SU-DHL-6 (cell line): ENCODE measurements at regions not wholly inside any gene's neighbourhood (a gene's known extent, or its start where the extent isn't known, plus 50 kb on each side); places are given as distances from the start of the nearest gene placed in this dataset.

Source experiments
- H2AFZ ChIP-seq: fragments of 200-600 bp; sonication (generic); 2 replicates; pipeline ENCODE4 v1.6.1; 2014; ENCODE audit warnings: low read depth, mild to moderate bottlenecking, moderate library complexity, mixed read lengths, antibody characterized with exemption, low read length; ENCODE audit not compliant: severe bottlenecking
- H3F3A ChIP-seq: fragments of 200-600 bp; shearing (Covaris generic); 2 replicates; pipeline ENCODE4 v1.6.0; 2016; ENCODE audit warnings: antibody characterized with exemption, mild to moderate bottlenecking; ENCODE audit not compliant: insufficient read depth
- H3K27ac ChIP-seq: fragments of 200-600 bp; sonication (generic); 2 replicates; pipeline ENCODE4 v1.5.1; 2016; ENCODE audit warnings: low read depth, mild to moderate bottlenecking, low read length, moderate library complexity, mixed read lengths
- H3K27me3 ChIP-seq: fragments of 200-600 bp; sonication (generic), shearing (Covaris generic); 2 replicates; pipeline ENCODE4 v1.6.0; 2014; ENCODE audit warnings: mild to moderate bottlenecking, low read length
- H3K36me3 ChIP-seq: fragments of 200-600 bp; sonication (generic); 2 replicates; pipeline ENCODE4 v1.6.1; 2014; ENCODE audit warnings: mild to moderate bottlenecking, low read length, mixed read lengths
- H3K4me2 ChIP-seq: fragments of 300-600, 200-600 bp; shearing (Covaris generic), sonication (generic); 2 replicates; pipeline ENCODE4 v1.6.0; 2014; ENCODE audit warnings: low read length, low read depth, mild to moderate bottlenecking; ENCODE audit not compliant: poor library complexity, severe bottlenecking
- H3K4me3 ChIP-seq: fragments of 200-600 bp; sonication (generic); 2 replicates; pipeline ENCODE4 v1.5.1; 2014; ENCODE audit warnings: antibody characterized with exemption, low read length, mild to moderate bottlenecking, mixed read lengths; ENCODE audit not compliant: insufficient read depth, poor library complexity, severe bottlenecking
- H3K79me2 ChIP-seq: fragments of 200-600 bp; sonication (generic); 2 replicates; pipeline ENCODE4 v1.6.1; 2014; ENCODE audit warnings: mild to moderate bottlenecking, low read length, moderate library complexity; ENCODE audit not compliant: insufficient read depth
- H3K9ac ChIP-seq: fragments of 200-600 bp; sonication (generic); 2 replicates; pipeline ENCODE4 v1.7.0; 2014; ENCODE audit warnings: mild to moderate bottlenecking, low read length
- H3K9me2 ChIP-seq: fragments of 200-600 bp; sonication (generic); replicated peaks from 2 replicates; pipeline ENCODE4 v1.6.1; 2014; ENCODE audit warnings: low read length; ENCODE audit not compliant: insufficient read depth
- H3K9me3 ChIP-seq: fragments of 200-600 bp; sonication (generic); 2 replicates; pipeline ENCODE4 v1.6.1; 2014; ENCODE audit warnings: low read length, mixed read lengths; ENCODE audit not compliant: insufficient read depth
- H4K20me1 ChIP-seq: fragments of 200-600 bp; sonication (generic); 2 replicates; pipeline ENCODE4 v1.6.1; 2014; ENCODE audit warnings: low read depth, mild to moderate bottlenecking, antibody characterized with exemption, low read length, moderate library complexity, mixed read lengths
- CTCF ChIP-seq: fragments of 200-600 bp; sonication (generic); IDR thresholded peaks from one replicate; pipeline ENCODE4 v1.5.1; 2017; ENCODE audit warnings: antibody characterized with exemption, mild to moderate bottlenecking, low read length, moderate library complexity; ENCODE audit not compliant: insufficient read depth, poor library complexity, severe bottlenecking
- EZH2phosphoT487 ChIP-seq: fragments of 200-600 bp; sonication (generic), shearing (Covaris generic); conservative IDR thresholded peaks from 2 replicates; pipeline ENCODE4 v1.6.1; 2018; ENCODE audit warnings: mild to moderate bottlenecking, antibody characterized with exemption, low read length, moderate library complexity, mixed read lengths

GRCh38 chr2:133863106-133863800 is 295.0 kb upstream of the NCKAP5 start:
- no peaks in the 10 kb centered on the region for H3K27me3 ChIP-seq
- H3K79me2 ChIP-seq = no peaks in the 10 kb centered on the region

GRCh38 chr2:133865141-133865540 is 296.9 kb upstream of the NCKAP5 start:
- Histone ChIP-seq H3K9ac (no peak overlapping the region), H3K36me3 (no peaks in the 10 kb centered on the region), H4K20me1 (no peaks in the 10 kb centered on the region), H3F3A (no peaks in the 10 kb centered on the region), H3K9me3 (no peaks in the 10 kb centered on the region), H3K4me2 (no peak overlapping the region), H3K27me3 (no peaks in the 10 kb centered on the region), H3K79me2 (no peaks in the 10 kb centered on the region), H3K4me3 (no peak overlapping the region), H3K27ac (no peak overlapping the region), H3K9me2 (no peaks in the 10 kb centered on the region), H2AFZ (no peak overlapping the region)
- TF ChIP-seq CTCF = no peak
- no peak for TF ChIP-seq EZH2phosphoT487

More at GRCh38 chr2:133863106-133863800, 295.0 kb upstream of the NCKAP5 start:
- Histone ChIP-seq H3K9me3 (no peaks in the 10 kb centered on the region), H2AFZ (no peak overlapping the region), H3F3A (no peaks in the 10 kb centered on the region), H3K27ac (no peak overlapping the region), H3K9me2 (no peaks in the 10 kb centered on the region), H3K36me3 (no peaks in the 10 kb centered on the region), H3K4me2 (no peak overlapping the region), H4K20me1 (no peaks in the 10 kb centered on the region), H3K4me3 (no peak overlapping the region), H3K9ac (no peak overlapping the region)
- TF ChIP-seq CTCF (no peak), EZH2phosphoT487 (no peak)

- Histone ChIP-seq H2AFZ (no peak overlapping the region), H3K27me3 (no peaks in the 10 kb centered on the region), H3K9me3 (no peaks in the 10 kb centered on the region), H3K9me2 (no peaks in the 10 kb centered on the region), H3F3A (no peaks in the 10 kb centered on the region), H3K36me3 (no peaks in the 10 kb centered on the region), H3K4me2 (no peak overlapping the region), H4K20me1 (no peaks in the 10 kb centered on the region), H3K4me3 (no peak overlapping the region), H3K27ac (no peak overlapping the region), H3K9ac (no peak overlapping the region), H3K79me2 (no peaks in the 10 kb centered on the region)
- TF ChIP-seq CTCF (no peak), EZH2phosphoT487 (no peak)
These were observed 298.9 kb upstream of the NCKAP5 start for GRCh38 chr2:133867166-133867565.
